NB4 (cell line): ENCODE measurements at regions not wholly inside any gene's neighbourhood (a gene's known extent, or its start where the extent isn't known, plus 50 kb on each side); places are given as distances from the start of the nearest gene placed in this dataset.

ENCODE experiments used
- CTCF ChIP-seq: IDR thresholded peaks from one replicate; pipeline ENCODE4 v1.5.1; 2012; ENCODE audit warnings: low read depth, low read length
- MAX ChIP-seq: IDR thresholded peaks from 2 replicates; pipeline ENCODE4 v1.6.1; 2011; ENCODE audit warnings: low read depth, low read length
- MYC ChIP-seq: IDR thresholded peaks from 2 replicates; pipeline ENCODE4 v1.6.1; 2011; ENCODE audit warnings: low read depth, low read length
- POLR2A ChIP-seq: IDR thresholded peaks from 2 replicates; pipeline ENCODE4 v1.6.1; 2011; ENCODE audit warnings: mild to moderate bottlenecking; ENCODE audit not compliant: insufficient read length; ENCODE audit errors: extremely low read depth

- TF ChIP-seq CTCF (no peak), MAX (no peak), POLR2A (no peak), MYC (no peak)
Measured at GRCh38 chr1:3988431-3988830, 88.4 kb upstream of the C1orf174 start.
